Upper lobe of left lung (tissue), 6 donors: ENCODE measurements at regions not wholly inside any gene's neighbourhood (a gene's known extent, or its start where the extent isn't known, plus 50 kb on each side); places are given as distances from the start of the nearest gene placed in this dataset.

Source experiments
- ATAC-seq, 2 donors: fragments of 200-7000 bp; cut with Tn5 transposase; one replicate each; pipeline ENCODE4 v1.9.1; 2022; ENCODE audit warnings: mild to moderate bottlenecking in 2 of 2, moderate library complexity in 2 of 2; ENCODE audit not compliant: low FRiP score in 2 of 2
- DNase-seq, 2 donors: peaks; one replicate each; pipeline ENCODE4 v3.0.0-alpha.2; 2019 to 2020
- H3K27ac ChIP-seq, 4 donors: fragments of 200-600 bp; sonication (generic); one replicate each; pipeline ENCODE4 v1.5.1; 2016 to 2019
- H3K27me3 ChIP-seq, 4 donors: fragments of 200-600 bp; sonication (generic); one replicate each; pipeline ENCODE4 v1.5.1; 2017 to 2019
- H3K36me3 ChIP-seq, 4 donors: fragments of 200-600 bp; sonication (generic); one replicate each; pipeline ENCODE4 v1.5.1; 2016 to 2019
- H3K4me1 ChIP-seq, 4 donors: fragments of 200-600 bp; sonication (generic); one replicate each; pipeline ENCODE4 v1.5.1; 2018 to 2019
- H3K4me3 ChIP-seq, 4 donors: fragments of 200-600 bp; sonication (generic); one replicate each; pipeline ENCODE4 v1.5.1; 2017 to 2019; ENCODE audit warnings: mild to moderate bottlenecking in 2 of 4, moderate library complexity in 1 of 4
- H3K9me3 ChIP-seq, 4 donors: fragments of 200-600 bp; sonication (generic); one replicate each; pipeline ENCODE4 v1.5.1; 2018 to 2019
- EP300 ChIP-seq, 4 donors: sonication (generic); formaldehyde crosslinking; IDR thresholded peaks; one replicate each; pipeline ENCODE4 v1.5.1; 2017; ENCODE audit warnings: antibody characterized with exemption in 4 of 4, control low read depth in 2 of 4
- POLR2A ChIP-seq, 4 donors: fragments of 450-650 bp; IDR thresholded peaks; one replicate each; pipeline ENCODE4 v1.5.1; 2016 to 2017; ENCODE audit warnings: antibody characterized with exemption in 4 of 4, mild to moderate bottlenecking in 2 of 4
- POLR2AphosphoS5 ChIP-seq, 2 donors: sonication (generic); formaldehyde crosslinking; IDR thresholded peaks; one replicate each; pipeline ENCODE4 v1.5.1; 2017; ENCODE audit warnings: antibody characterized with exemption in 2 of 2
- WGBS, 2 donors: methylation state at CpG; one replicate each; pipeline ENCODE4 v1.1.5; 2017 to 2018; 5-methylcytosine and 5-hydroxymethylcytosine counted together
- TF ChIP-seq, protein P1 (sequence below), 6 experiments: fragments of 450-650 bp in 4 of 6; fragments of 200-600 bp in 2 of 6; sonication (generic) in 2 of 6; IDR thresholded peaks; one replicate each; pipeline ENCODE4 v1.5.1; 2016 to 2019; ENCODE audit warnings: antibody characterized with exemption in 6 of 6
- donor health status: DM: no; HTN: no; CAD: no; lungs with moderate emphysema.
- donor health status: DM: no; HTN: yes; CAD: no; lungs with severe emphysema.

DNA sequence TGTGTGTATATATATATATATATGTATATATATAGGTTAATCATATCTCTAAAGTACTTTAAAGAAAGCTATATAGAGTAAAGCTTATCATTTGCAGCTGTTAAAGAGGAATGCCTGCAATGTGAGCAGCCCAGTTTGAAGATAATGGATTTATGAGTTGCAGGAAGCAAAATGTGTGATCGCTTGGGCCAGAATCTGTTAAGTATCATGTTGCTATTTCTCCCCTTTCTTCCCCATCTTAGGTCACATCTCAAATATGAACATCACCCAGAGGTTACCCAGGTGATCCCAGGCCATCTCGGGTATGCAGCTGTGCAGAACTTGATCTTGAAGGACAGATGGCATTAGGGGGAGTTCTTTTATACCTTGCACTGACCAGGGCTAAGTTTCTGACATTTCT, 316.5 kb downstream of the MTX2 start:
- Histone ChIP-seq H3K36me3 (no peaks in the 10 kb centered on the region), H3K4me1 (no peaks in the 10 kb centered on the region), H3K27ac (no peak overlapping the region), H3K9me3 (no peaks in the 10 kb centered on the region), H3K4me3 (no peak overlapping the region), H3K27me3 (no peaks in the 10 kb centered on the region)
- DNase-seq (no peak), ATAC-seq (no peak)
- TF ChIP-seq, protein P1, sequence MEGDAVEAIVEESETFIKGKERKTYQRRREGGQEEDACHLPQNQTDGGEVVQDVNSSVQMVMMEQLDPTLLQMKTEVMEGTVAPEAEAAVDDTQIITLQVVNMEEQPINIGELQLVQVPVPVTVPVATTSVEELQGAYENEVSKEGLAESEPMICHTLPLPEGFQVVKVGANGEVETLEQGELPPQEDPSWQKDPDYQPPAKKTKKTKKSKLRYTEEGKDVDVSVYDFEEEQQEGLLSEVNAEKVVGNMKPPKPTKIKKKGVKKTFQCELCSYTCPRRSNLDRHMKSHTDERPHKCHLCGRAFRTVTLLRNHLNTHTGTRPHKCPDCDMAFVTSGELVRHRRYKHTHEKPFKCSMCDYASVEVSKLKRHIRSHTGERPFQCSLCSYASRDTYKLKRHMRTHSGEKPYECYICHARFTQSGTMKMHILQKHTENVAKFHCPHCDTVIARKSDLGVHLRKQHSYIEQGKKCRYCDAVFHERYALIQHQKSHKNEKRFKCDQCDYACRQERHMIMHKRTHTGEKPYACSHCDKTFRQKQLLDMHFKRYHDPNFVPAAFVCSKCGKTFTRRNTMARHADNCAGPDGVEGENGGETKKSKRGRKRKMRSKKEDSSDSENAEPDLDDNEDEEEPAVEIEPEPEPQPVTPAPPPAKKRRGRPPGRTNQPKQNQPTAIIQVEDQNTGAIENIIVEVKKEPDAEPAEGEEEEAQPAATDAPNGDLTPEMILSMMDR (IDR thresholded peaks at IDR 0.05): no peak
- TF ChIP-seq POLR2AphosphoS5 (IDR thresholded peaks at IDR 0.05) (no peak), POLR2A (IDR thresholded peaks at IDR 0.05) (no peak), EP300 (IDR thresholded peaks at IDR 0.05) (no peak)
- 67 to 78% methylated on average over 2 of the region's 2 CpGs for WGBS, 2 donors

DNA sequence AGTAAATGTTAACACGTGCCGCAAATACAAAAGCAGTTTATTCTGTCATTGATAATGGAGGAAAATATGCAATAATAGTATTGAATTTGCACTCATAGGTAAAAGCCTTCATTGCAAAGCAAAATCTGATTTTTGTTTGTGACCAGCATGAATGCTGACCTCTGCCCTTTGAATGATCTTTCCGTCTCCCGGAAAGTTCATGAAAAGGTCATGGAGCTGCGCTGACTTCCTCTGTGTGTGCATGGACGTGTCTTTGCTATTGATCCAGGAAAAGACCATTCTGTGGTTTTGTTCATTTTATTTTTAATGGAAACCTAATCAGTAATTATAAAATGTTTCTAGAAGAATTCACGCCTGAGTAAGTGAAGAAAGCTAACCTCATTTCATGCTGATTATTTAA, 320.0 kb downstream of the MTX2 start:
- H3K36me3 ChIP-seq: no peaks in the 10 kb centered on the region
- H3K27me3 ChIP-seq: no peaks in the 10 kb centered on the region
- H3K4me1 ChIP-seq: no peaks in the 10 kb centered on the region
- 71% methylated on average over 7 of the region's 7 CpGs for WGBS, 2 donors
- H3K27ac ChIP-seq: no peak overlapping the region
- H3K4me3 ChIP-seq: no peak overlapping the region
- DNase-seq (no peak), ATAC-seq (no peak)
- TF ChIP-seq EP300 (IDR thresholded peaks at IDR 0.05): no peak
- no peaks in the 10 kb centered on the region for H3K9me3 ChIP-seq

DNA sequence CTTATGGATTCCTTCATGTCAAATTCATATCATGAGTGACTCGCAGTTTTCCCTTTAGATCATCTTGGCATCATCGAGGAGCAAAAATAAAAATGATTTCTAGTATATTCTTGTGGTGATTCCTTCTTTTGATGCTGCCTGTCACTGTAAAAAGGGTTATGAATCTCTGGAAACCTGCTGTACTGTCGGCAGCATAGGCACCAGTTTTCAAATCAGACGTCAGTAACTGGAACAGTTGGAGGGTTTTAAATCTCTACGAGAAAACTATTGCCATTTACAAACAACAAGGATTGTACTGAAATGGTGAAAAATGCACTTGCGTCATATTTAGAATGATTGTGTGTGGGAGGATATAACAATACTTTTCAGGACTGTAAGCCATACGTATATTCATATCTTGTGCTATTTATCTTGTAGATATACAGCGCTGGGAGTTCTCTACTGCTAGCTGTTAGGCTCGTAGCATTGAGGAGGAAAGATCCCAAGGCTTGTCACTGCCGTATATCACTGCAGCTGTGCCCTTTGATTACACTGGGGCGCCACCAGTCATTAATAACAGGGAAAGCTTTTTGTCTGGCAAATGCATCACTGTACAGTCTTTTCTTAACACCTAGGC, 320.7 kb downstream of the MTX2 start:
- no peak for DNase-seq
- Histone ChIP-seq H3K9me3 (no peaks in the 10 kb centered on the region), H3K27me3 (no peaks in the 10 kb centered on the region), H3K27ac (no peak overlapping the region), H3K4me1 (no peaks in the 10 kb centered on the region), H3K4me3 (no peak overlapping the region), H3K36me3 (no peaks in the 10 kb centered on the region)
- 71 to 76% methylated on average over 11 of the region's 11 CpGs for WGBS, 2 donors
- TF ChIP-seq POLR2A (IDR thresholded peaks at IDR 0.05) (no peak), POLR2AphosphoS5 (IDR thresholded peaks at IDR 0.05) (no peak)
- no peak for ATAC-seq

DNA sequence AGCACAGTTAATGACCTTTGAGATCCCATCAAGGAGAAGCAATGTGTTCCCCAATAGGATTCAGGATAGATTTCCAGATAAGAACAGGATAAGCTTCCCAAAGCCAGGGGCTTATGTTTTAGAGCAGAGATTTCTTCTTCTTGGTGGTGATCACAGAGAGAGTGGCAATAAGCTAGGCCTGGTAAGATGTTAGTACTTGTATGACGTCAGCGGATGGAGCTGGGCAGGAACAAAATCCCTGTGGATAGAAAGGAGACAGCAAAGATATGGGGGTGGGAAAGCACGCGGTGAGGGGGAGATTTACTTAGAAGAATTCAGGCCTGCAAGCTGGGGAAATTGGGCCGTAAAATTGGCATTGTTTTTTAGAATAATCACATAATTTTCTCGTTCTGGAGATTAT, 323.0 kb downstream of the MTX2 start:
- H3K4me1 ChIP-seq: no peaks in the 10 kb centered on the region
- no peaks in the 10 kb centered on the region for H3K9me3 ChIP-seq
- 93 to 94% methylated on average over 6 of the region's 6 CpGs for WGBS, 2 donors
- TF ChIP-seq, protein P1 (IDR thresholded peaks at IDR 0.05): no peak
- TF ChIP-seq POLR2A (IDR thresholded peaks at IDR 0.05): no peak
- no peak for TF ChIP-seq POLR2AphosphoS5 (IDR thresholded peaks at IDR 0.05)
- TF ChIP-seq EP300 (IDR thresholded peaks at IDR 0.05): no peak
- no peaks in the 10 kb centered on the region for H3K27me3 ChIP-seq
- no peak for ATAC-seq
- H3K27ac ChIP-seq: no peak overlapping the region
- no peaks in the 10 kb centered on the region for H3K36me3 ChIP-seq
- no peak for DNase-seq
- no peak overlapping the region for H3K4me3 ChIP-seq

DNA sequence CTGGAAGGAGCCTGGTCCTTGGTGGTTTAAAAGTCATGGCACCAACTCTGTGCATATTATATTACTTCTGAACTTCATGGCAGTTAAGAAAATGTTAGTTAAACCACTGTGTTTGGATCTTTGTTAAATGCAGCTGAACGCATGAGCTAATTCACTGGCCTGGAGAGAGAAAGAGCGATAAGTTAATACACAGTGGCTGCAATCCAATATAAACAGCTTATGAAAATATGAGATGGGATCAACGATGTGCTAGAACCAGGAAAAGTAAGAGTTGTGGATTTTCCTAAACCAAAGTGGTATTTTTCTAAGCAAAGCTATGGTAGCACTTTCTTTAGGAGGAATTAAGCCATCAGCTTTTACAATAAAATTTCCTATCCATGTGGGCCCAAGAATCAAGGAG, 326.7 kb downstream of the MTX2 start:
- H3K9me3 ChIP-seq: no peaks in the 10 kb centered on the region
- TF ChIP-seq POLR2A (IDR thresholded peaks at IDR 0.05) (no peak), POLR2AphosphoS5 (IDR thresholded peaks at IDR 0.05) (no peak), EP300 (IDR thresholded peaks at IDR 0.05) (no peak)
- TF ChIP-seq, protein P1 (IDR thresholded peaks at IDR 0.05): no peak
- WGBS, 2 donors: 47 to 53% methylated on average over 3 of the region's 3 CpGs
- H3K4me1 ChIP-seq: no peaks in the 10 kb centered on the region
- no peaks in the 10 kb centered on the region for H3K36me3 ChIP-seq
- no peak overlapping the region for H3K4me3 ChIP-seq
- ATAC-seq (no peak), DNase-seq (no peak)
- no peaks in the 10 kb centered on the region for H3K27me3 ChIP-seq
- no peak overlapping the region for H3K27ac ChIP-seq

DNA sequence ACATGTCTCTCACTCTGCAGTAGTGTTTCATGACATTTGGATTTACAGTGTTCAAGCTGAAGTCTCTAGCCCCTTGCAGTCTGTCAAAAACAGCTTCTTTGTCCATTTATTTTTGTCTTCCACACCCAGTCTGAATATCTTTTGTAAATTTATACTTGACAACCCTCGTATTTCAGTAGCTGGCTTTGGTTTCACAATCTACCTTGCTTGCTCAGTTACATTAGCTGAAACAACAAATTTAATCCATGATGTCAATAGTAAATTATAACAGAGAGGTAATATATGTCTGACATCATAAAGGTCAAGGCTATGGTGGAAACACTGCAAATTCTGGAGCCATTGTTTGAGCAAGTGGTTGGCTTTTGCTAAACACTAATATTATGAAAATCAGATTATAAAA, 328.7 kb downstream of the MTX2 start:
- ATAC-seq: no peak
- 70 to 79% methylated on average over 1 of the region's 1 CpG for WGBS, 2 donors
- Histone ChIP-seq H3K9me3 (no peaks in the 10 kb centered on the region), H3K27ac (no peak overlapping the region), H3K27me3 (no peaks in the 10 kb centered on the region), H3K4me1 (no peaks in the 10 kb centered on the region), H3K4me3 (no peak overlapping the region), H3K36me3 (no peaks in the 10 kb centered on the region)
- no peak for DNase-seq
- TF ChIP-seq, protein P1 (IDR thresholded peaks at IDR 0.05): no peak
